Breast epithelium (tissue), 4 donors: ENCODE measurements at regions not wholly inside any gene's neighbourhood (a gene's known extent, or its start where the extent isn't known, plus 50 kb on each side); places are given as distances from the start of the nearest gene placed in this dataset.

Experiments used
- DNase-seq, 2 donors: peaks; one replicate each; pipeline ENCODE4 v3.0.0-alpha.2; 2019; ENCODE audit warnings: low spot score in 2 of 2
- H3K27ac ChIP-seq, 2 donors: fragments of 200-600 bp; sonication (generic) in 1 of 2; one replicate each; pipeline ENCODE4 v1.5.1; 2016 to 2019; ENCODE audit warnings: mild to moderate bottlenecking in 1 of 2
- H3K27me3 ChIP-seq, 2 donors: fragments of 200-600 bp; sonication (generic) in 1 of 2; one replicate each; pipeline versions ENCODE4 v1.5.1 to v1.6.0; 2017 to 2019; ENCODE audit warnings: control low read depth in 1 of 2, mild to moderate bottlenecking in 1 of 2
- H3K36me3 ChIP-seq: fragments of 200-600 bp; one replicate; pipeline ENCODE4 v1.5.1; 2019
- H3K4me1 ChIP-seq, 2 donors: fragments of 200-600 bp; sonication (generic); one replicate each; pipeline ENCODE4 v1.5.1; 2016 to 2019; ENCODE audit warnings: control low read depth in 1 of 2
- H3K4me3 ChIP-seq, 3 donors: fragments of 200-600 bp; sonication (generic); 1 replicate in 2 of 3; 2 replicates in 1 of 3; pipeline ENCODE4 v1.5.1; 2016 to 2019; ENCODE audit warnings: mild to moderate bottlenecking in 3 of 3, moderate library complexity in 2 of 3
- H3K9me3 ChIP-seq, 2 donors: fragments of 200-600 bp; sonication (generic) in 1 of 2; one replicate each; pipeline ENCODE4 v1.5.1; 2016 to 2019; ENCODE audit warnings: control low read depth in 1 of 2
- CTCF ChIP-seq, 3 donors: fragments of 450-650 bp; IDR thresholded peaks; one replicate each; pipeline ENCODE4 v1.5.1; 2016 to 2017; ENCODE audit warnings: antibody characterized with exemption in 3 of 3, mild to moderate bottlenecking in 3 of 3, moderate library complexity in 3 of 3
- POLR2A ChIP-seq: fragments of 450-650 bp; IDR thresholded peaks from one replicate; pipeline ENCODE4 v1.6.1; 2016; ENCODE audit warnings: antibody characterized with exemption, mild to moderate bottlenecking, moderate library complexity
- POLR2AphosphoS5 ChIP-seq, 3 donors: sonication (generic); formaldehyde crosslinking; IDR thresholded peaks; one replicate each; pipeline ENCODE4 v1.6.1; 2017; ENCODE audit warnings: antibody characterized with exemption in 3 of 3
- intact Hi-C: fragments of 100-400 bp; cut with DNase I; formaldehyde crosslinking; loops from one replicate; pipeline ENCODE4 v1.15.1; 2023; ENCODE audit warnings: low total_unique reads

GRCh38 chr4:52366191-52366590 is 292.9 kb downstream of the USP46 start:
- intact Hi-C loops, result no loop called here
- H3K4me3 ChIP-seq, result no peak overlapping the region
- no peak for DNase-seq
- H3K27ac ChIP-seq, result no peak overlapping the region
- TF ChIP-seq POLR2A (no peak), CTCF (IDR thresholded peaks at IDR 0.05) (no peak), POLR2AphosphoS5 (IDR thresholded peaks at IDR 0.05) (no peak)
- no peaks in the 10 kb centered on the region for H3K36me3 ChIP-seq
- H3K9me3 ChIP-seq, result no peaks in the 10 kb centered on the region
- no peaks in the 10 kb centered on the region for H3K27me3 ChIP-seq
- no peaks in the 10 kb centered on the region for H3K4me1 ChIP-seq

- no peak overlapping the region for H3K4me3 ChIP-seq
- TF ChIP-seq CTCF (IDR thresholded peaks at IDR 0.05) (no peak), POLR2A (no peak), POLR2AphosphoS5 (IDR thresholded peaks at IDR 0.05) (no peak)
- intact Hi-C loops, result no loop called here
- H3K27me3 ChIP-seq, result no peaks in the 10 kb centered on the region
- H3K36me3 ChIP-seq, result no peaks in the 10 kb centered on the region
- no peaks in the 10 kb centered on the region for H3K9me3 ChIP-seq
- DNase-seq, result no peak
- no peaks in the 10 kb centered on the region for H3K4me1 ChIP-seq
- no peak overlapping the region for H3K27ac ChIP-seq
Measured at GRCh38 chr4:52366621-52367020, 292.5 kb downstream of the USP46 start.

- intact Hi-C loops, result no loop called here
- no peak overlapping the region for H3K4me3 ChIP-seq
- no peak for TF ChIP-seq POLR2AphosphoS5 (IDR thresholded peaks at IDR 0.05)
- no peak for TF ChIP-seq CTCF (IDR thresholded peaks at IDR 0.05)
- no peak for TF ChIP-seq POLR2A
- H3K4me1 ChIP-seq, result no peaks in the 10 kb centered on the region
- H3K27ac ChIP-seq, result no peak overlapping the region
- H3K9me3 ChIP-seq, result no peaks in the 10 kb centered on the region
- DNase-seq, result no peak
- no peaks in the 10 kb centered on the region for H3K27me3 ChIP-seq
- no peaks in the 10 kb centered on the region for H3K36me3 ChIP-seq
Measured at GRCh38 chr4:52367282-52367830, 291.7 kb downstream of the USP46 start.

GRCh38 chr4:52368895-52369294 is 290.2 kb downstream of the USP46 start:
- intact Hi-C loops, result no loop called here
- TF ChIP-seq CTCF (IDR thresholded peaks at IDR 0.05) (no peak), POLR2A (no peak), POLR2AphosphoS5 (IDR thresholded peaks at IDR 0.05) (no peak)
- DNase-seq, result no peak
- Histone ChIP-seq H3K36me3 (no peaks in the 10 kb centered on the region), H3K4me1 (no peaks in the 10 kb centered on the region), H3K27me3 (no peaks in the 10 kb centered on the region), H3K9me3 (no peaks in the 10 kb centered on the region), H3K27ac (no peak overlapping the region), H3K4me3 (no peak overlapping the region)

- no peaks in the 10 kb centered on the region for H3K9me3 ChIP-seq
- TF ChIP-seq POLR2A (no peak), POLR2AphosphoS5 (IDR thresholded peaks at IDR 0.05) (no peak), CTCF (IDR thresholded peaks at IDR 0.05) (no peak)
- H3K27me3 ChIP-seq, result no peaks in the 10 kb centered on the region
- no peak overlapping the region for H3K4me3 ChIP-seq
- H3K27ac ChIP-seq, result no peak overlapping the region
- intact Hi-C loops, result no loop called here
- no peaks in the 10 kb centered on the region for H3K4me1 ChIP-seq
- no peak for DNase-seq
- no peaks in the 10 kb centered on the region for H3K36me3 ChIP-seq
Measured at GRCh38 chr4:52369649-52370048, 289.5 kb downstream of the USP46 start.
